Keratinocyte (primary cell): ENCODE measurements at regions not wholly inside any gene's neighbourhood (a gene's known extent, or its start where the extent isn't known, plus 50 kb on each side); places are given as distances from the start of the nearest gene placed in this dataset.

Experiments
- DNase-seq: peaks from one replicate; pipeline ENCODE4 v3.0.0-alpha.2; 2011; ENCODE audit warnings: low read depth, missing footprints, low spot score
- FAIRE-seq: peaks from 2 replicates; lab custom pipeline; 2011; peaks lifted over from hg19 to GRCh38; lab: Jason Lieb, UNC
- H2AFZ ChIP-seq: 2 replicates; pipeline ENCODE4 v1.6.0; 2012; ENCODE audit warnings: low read length, control low read depth, inconsistent platforms; ENCODE audit not compliant: control insufficient read depth
- H3K27ac ChIP-seq: 2 replicates; pipeline ENCODE4 v1.5.1; 2011; ENCODE audit warnings: low read length; ENCODE audit not compliant: control insufficient read depth, insufficient read depth
- H3K27me3 ChIP-seq: 3 replicates; pipeline ENCODE4 v1.6.0; 2011; ENCODE audit warnings: low read length; ENCODE audit not compliant: control insufficient read depth, insufficient read depth; ENCODE audit errors: extremely low read depth
- H3K36me3 ChIP-seq, 2 experiments: 2 replicates in 1 of 2; 3 replicates in 1 of 2; pipeline ENCODE4 v1.5.1; 2011; ENCODE audit warnings: low read length in 2 of 2, mild to moderate bottlenecking in 1 of 2; ENCODE audit not compliant: control insufficient read depth in 2 of 2, insufficient read depth in 2 of 2; ENCODE audit errors: extremely low read depth in 1 of 2
- H3K4me1 ChIP-seq: 3 replicates; pipeline ENCODE4 v1.5.1; 2011; ENCODE audit warnings: low read length; ENCODE audit not compliant: control insufficient read depth, insufficient read depth; ENCODE audit errors: extremely low read depth
- H3K4me2 ChIP-seq: 3 replicates; pipeline ENCODE4 v1.6.0; 2011; ENCODE audit warnings: low read depth, low read length; ENCODE audit not compliant: control insufficient read depth, insufficient read depth; ENCODE audit errors: extremely low read depth
- H3K4me3 ChIP-seq, 3 experiments: fragments of 200-600 bp in 1 of 3; sonication (generic) in 1 of 3; 2 replicates in 2 of 3; 3 replicates in 1 of 3; pipeline ENCODE4 v1.5.1; 2011 to 2016; ENCODE audit warnings: low read length in 3 of 3, mild to moderate bottlenecking in 3 of 3, control low read depth in 2 of 3, inconsistent platforms in 1 of 3, low read depth in 1 of 3, mixed read lengths in 1 of 3, mixed run types in 1 of 3, moderate library complexity in 1 of 3; ENCODE audit not compliant: control insufficient read depth in 2 of 3, insufficient read depth in 2 of 3; ENCODE audit errors: extremely low read depth in 1 of 3
- H3K79me2 ChIP-seq: 2 replicates; pipeline ENCODE4 v1.6.0; 2012; ENCODE audit warnings: low read length; ENCODE audit not compliant: control insufficient read depth, insufficient read depth
- H3K9ac ChIP-seq: 3 replicates; pipeline ENCODE4 v1.6.0; 2011; ENCODE audit warnings: low read length; ENCODE audit not compliant: control insufficient read depth, insufficient read depth; ENCODE audit errors: extremely low read depth
- H3K9me1 ChIP-seq: 3 replicates; pipeline ENCODE4 v1.6.0; 2011; ENCODE audit warnings: low read length; ENCODE audit not compliant: control insufficient read depth, insufficient read depth; ENCODE audit errors: extremely low read depth
- H3K9me3 ChIP-seq: 2 replicates; pipeline ENCODE4 v1.5.1; 2012; ENCODE audit warnings: low read depth, low read length; ENCODE audit not compliant: control insufficient read depth
- H4K20me1 ChIP-seq: 3 replicates; pipeline ENCODE4 v1.6.0; 2011; ENCODE audit warnings: low read length; ENCODE audit not compliant: control insufficient read depth, insufficient read depth; ENCODE audit errors: extremely low read depth
- EZH2 ChIP-seq: IDR thresholded peaks from one replicate; pipeline ENCODE4 v1.6.1; 2012; ENCODE audit warnings: inconsistent platforms, mild to moderate bottlenecking, low read length, moderate library complexity
- dilution Hi-C: fragments of 300-500 bp; cut with MboI; formaldehyde crosslinking; loops from one replicate; pipeline ENCODE4 v1.7.0; 2020; ENCODE audit warnings: low sequenced_read_pairs; ENCODE audit not compliant: extremely low pct_ligation_motif_present
- TF ChIP-seq, protein P1 (sequence below), 3 experiments: IDR thresholded peaks in 1 of 3; conservative IDR thresholded peaks in 1 of 3; optimal IDR thresholded peaks in 1 of 3; 2 replicates in 2 of 3; 3 replicates in 1 of 3; pipeline versions ENCODE3 to v1.5.1; 2011; ENCODE audit warnings: low read length in 3 of 3, mild to moderate bottlenecking in 3 of 3, moderate library complexity in 2 of 3, control low read depth in 1 of 3, inconsistent platforms in 1 of 3; ENCODE audit not compliant: insufficient read depth in 2 of 3; ENCODE audit errors: extremely low read depth in 1 of 3

DNA sequence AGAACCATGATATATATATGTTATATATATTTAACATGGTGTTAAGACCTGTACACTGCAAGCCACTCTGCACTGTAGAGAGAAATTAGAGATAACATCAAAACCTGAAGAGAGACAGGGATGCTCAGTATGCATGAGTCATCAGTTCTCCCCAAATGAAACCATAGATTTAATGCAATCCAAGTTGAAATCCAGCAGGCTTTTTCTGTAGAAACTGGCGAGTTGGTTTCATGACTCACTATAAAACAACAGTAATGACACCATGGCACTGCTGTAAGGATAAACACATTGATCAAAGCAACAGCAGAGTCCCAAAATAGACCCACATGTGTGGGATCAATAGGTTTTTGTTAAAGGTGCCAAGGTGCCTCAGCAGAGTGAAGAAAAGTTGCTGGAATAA is 65.8 kb downstream of the RTP5 start:
- H3K27me3 ChIP-seq = no peaks in the 10 kb centered on the region
- no peaks in the 10 kb centered on the region for H4K20me1 ChIP-seq
- H3K79me2 ChIP-seq = no peaks in the 10 kb centered on the region
- no peak overlapping the region for H3K4me2 ChIP-seq
- FAIRE-seq = no peak
- H2AFZ ChIP-seq = no peak overlapping the region
- no peak overlapping the region for H3K9ac ChIP-seq
- H3K4me3 ChIP-seq = no peak overlapping the region
- H3K4me1 ChIP-seq = no peaks in the 10 kb centered on the region
- no peaks in the 10 kb centered on the region for H3K9me3 ChIP-seq
- H3K36me3 ChIP-seq = no peaks in the 10 kb centered on the region
- no peak for DNase-seq
- dilution Hi-C loops = no loop called here
- H3K9me1 ChIP-seq = no peaks in the 10 kb centered on the region
- H3K27ac ChIP-seq = no peak overlapping the region
- TF ChIP-seq, protein P1, sequence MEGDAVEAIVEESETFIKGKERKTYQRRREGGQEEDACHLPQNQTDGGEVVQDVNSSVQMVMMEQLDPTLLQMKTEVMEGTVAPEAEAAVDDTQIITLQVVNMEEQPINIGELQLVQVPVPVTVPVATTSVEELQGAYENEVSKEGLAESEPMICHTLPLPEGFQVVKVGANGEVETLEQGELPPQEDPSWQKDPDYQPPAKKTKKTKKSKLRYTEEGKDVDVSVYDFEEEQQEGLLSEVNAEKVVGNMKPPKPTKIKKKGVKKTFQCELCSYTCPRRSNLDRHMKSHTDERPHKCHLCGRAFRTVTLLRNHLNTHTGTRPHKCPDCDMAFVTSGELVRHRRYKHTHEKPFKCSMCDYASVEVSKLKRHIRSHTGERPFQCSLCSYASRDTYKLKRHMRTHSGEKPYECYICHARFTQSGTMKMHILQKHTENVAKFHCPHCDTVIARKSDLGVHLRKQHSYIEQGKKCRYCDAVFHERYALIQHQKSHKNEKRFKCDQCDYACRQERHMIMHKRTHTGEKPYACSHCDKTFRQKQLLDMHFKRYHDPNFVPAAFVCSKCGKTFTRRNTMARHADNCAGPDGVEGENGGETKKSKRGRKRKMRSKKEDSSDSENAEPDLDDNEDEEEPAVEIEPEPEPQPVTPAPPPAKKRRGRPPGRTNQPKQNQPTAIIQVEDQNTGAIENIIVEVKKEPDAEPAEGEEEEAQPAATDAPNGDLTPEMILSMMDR (optimal IDR thresholded peaks at IDR 0.05 in 1 of 3, IDR thresholded peaks at IDR 0.05 in 1 of 3, conservative IDR thresholded peaks at IDR 0.05 in 1 of 3; ENCODE audit: extremely low read depth in 1 of 3, insufficient read depth in 2 of 3, low read length in 3 of 3) = no peak
- no peak for TF ChIP-seq EZH2

DNA sequence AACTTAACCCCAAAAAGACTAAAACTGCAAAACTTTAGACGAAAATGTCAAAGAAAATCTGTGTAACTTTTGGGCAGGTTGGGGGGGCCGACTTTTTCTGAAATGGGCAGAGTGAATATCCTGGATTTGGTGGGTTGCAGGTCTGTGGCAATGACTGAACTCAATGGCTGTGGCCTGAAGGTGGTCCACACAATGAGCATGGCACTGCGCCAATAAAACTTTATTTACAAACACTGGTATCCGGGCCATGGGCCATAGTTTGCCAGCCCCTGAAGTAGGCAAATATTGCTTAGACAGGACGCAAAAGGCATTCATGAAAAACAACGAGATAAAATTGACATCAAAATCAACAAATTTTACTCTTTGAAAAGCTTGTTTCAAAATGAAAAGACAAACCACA is 66.2 kb downstream of the RTP5 start:
- Histone ChIP-seq H3K36me3 (no peaks in the 10 kb centered on the region), H3K4me1 (no peaks in the 10 kb centered on the region), H3K79me2 (no peaks in the 10 kb centered on the region), H3K27me3 (no peaks in the 10 kb centered on the region), H4K20me1 (no peaks in the 10 kb centered on the region), H3K27ac (no peak overlapping the region), H3K9ac (no peak overlapping the region), H2AFZ (no peak overlapping the region), H3K9me1 (no peaks in the 10 kb centered on the region), H3K9me3 (no peaks in the 10 kb centered on the region), H3K4me3 (no peak overlapping the region), H3K4me2 (no peak overlapping the region)
- DNase-seq (no peak), FAIRE-seq (no peak)
- dilution Hi-C loops = no loop called here
- TF ChIP-seq, protein P1 (optimal IDR thresholded peaks at IDR 0.05 in 1 of 3, IDR thresholded peaks at IDR 0.05 in 1 of 3, conservative IDR thresholded peaks at IDR 0.05 in 1 of 3; ENCODE audit: extremely low read depth in 1 of 3, insufficient read depth in 2 of 3, low read length in 3 of 3) = no peak
